H1 (cell line): ENCODE measurements at regions not wholly inside any gene's neighbourhood (a gene's known extent, or its start where the extent isn't known, plus 50 kb on each side); places are given as distances from the start of the nearest gene placed in this dataset.

Source experiments
- CHD2 ChIP-seq: IDR thresholded peaks from 2 replicates; pipeline ENCODE4 v1.6.1; 2012; ENCODE audit warnings: low read length, improper control_type of control experiment
- EGR1 ChIP-seq: IDR thresholded peaks from 2 replicates; pipeline ENCODE4 v1.6.1; 2011; ENCODE audit warnings: low read depth, low read length, borderline replicate concordance
- NRF1 ChIP-seq: IDR thresholded peaks from 2 replicates; pipeline ENCODE4 v1.6.1; 2011; ENCODE audit warnings: mild to moderate bottlenecking, low read depth, low read length, improper control_type of control experiment
- TAF1 ChIP-seq: IDR thresholded peaks from 2 replicates; pipeline ENCODE4 v1.6.1; 2011; ENCODE audit warnings: mild to moderate bottlenecking, low read depth, low read length

- no peak for TF ChIP-seq TAF1
- TF ChIP-seq CHD2: no peak
- TF ChIP-seq EGR1: no peak
- TF ChIP-seq NRF1: no peak
Measured at GRCh38 chr18:14975431-14975830, 227.5 kb downstream of the ANKRD30B start (continued).
